Thyroid gland (tissue), 4 donors: ENCODE measurements at regions not wholly inside any gene's neighbourhood (a gene's known extent, or its start where the extent isn't known, plus 50 kb on each side); places are given as distances from the start of the nearest gene placed in this dataset.

Source experiments
- DNase-seq, 2 donors: peaks; one replicate each; pipeline ENCODE4 v3.0.0-alpha.2; 2019
- H3K27ac ChIP-seq, 3 donors: fragments of 200-600 bp; sonication (generic); 1 replicate in 2 of 3; 2 replicates in 1 of 3; pipeline ENCODE4 v1.5.1; 2016 to 2019; ENCODE audit warnings: mild to moderate bottlenecking in 1 of 3, moderate library complexity in 1 of 3
- H3K27me3 ChIP-seq: fragments of 200-600 bp; sonication (generic); one replicate; pipeline ENCODE4 v1.5.1; 2019
- H3K36me3 ChIP-seq, 2 donors: fragments of 200-600 bp; sonication (generic); one replicate each; pipeline ENCODE4 v1.5.1; 2016 to 2019
- H3K4me1 ChIP-seq, 2 donors: fragments of 200-600 bp; sonication (generic); one replicate each; pipeline ENCODE4 v1.5.1; 2017 to 2019
- H3K4me3 ChIP-seq, 3 donors: fragments of 200-600 bp; sonication (generic); replicated peaks in 1 of 3; 1 replicate in 2 of 3; 2 replicates in 1 of 3; pipeline ENCODE4 v1.5.1; 2016; ENCODE audit warnings: mild to moderate bottlenecking in 1 of 3
- H3K9me3 ChIP-seq: fragments of 200-600 bp; sonication (generic); one replicate; pipeline ENCODE4 v1.5.1; 2017
- CTCF ChIP-seq, 6 experiments: fragments of 200-600 bp in 3 of 6; fragments of 450-650 bp in 3 of 6; sonication (generic) in 3 of 6; IDR thresholded peaks; one replicate each; pipeline ENCODE4 v1.5.1; 2016 to 2019; ENCODE audit warnings: antibody characterized with exemption in 6 of 6, mild to moderate bottlenecking in 2 of 6, inconsistent platforms in 1 of 6, moderate library complexity in 1 of 6
- POLR2A ChIP-seq, 2 donors: fragments of 450-650 bp; IDR thresholded peaks; one replicate each; pipeline ENCODE4 v1.6.1; 2017; ENCODE audit warnings: antibody characterized with exemption in 2 of 2, mild to moderate bottlenecking in 2 of 2, moderate library complexity in 1 of 2
- WGBS, 2 donors: methylation state at CpG; one replicate each; pipeline ENCODE4 v1.1.5; 2017; 5-methylcytosine and 5-hydroxymethylcytosine counted together
- intact Hi-C: fragments of 100-400 bp; cut with DNase I; formaldehyde crosslinking; loops from one replicate; pipeline ENCODE4 v1.15.1; 2023

DNA sequence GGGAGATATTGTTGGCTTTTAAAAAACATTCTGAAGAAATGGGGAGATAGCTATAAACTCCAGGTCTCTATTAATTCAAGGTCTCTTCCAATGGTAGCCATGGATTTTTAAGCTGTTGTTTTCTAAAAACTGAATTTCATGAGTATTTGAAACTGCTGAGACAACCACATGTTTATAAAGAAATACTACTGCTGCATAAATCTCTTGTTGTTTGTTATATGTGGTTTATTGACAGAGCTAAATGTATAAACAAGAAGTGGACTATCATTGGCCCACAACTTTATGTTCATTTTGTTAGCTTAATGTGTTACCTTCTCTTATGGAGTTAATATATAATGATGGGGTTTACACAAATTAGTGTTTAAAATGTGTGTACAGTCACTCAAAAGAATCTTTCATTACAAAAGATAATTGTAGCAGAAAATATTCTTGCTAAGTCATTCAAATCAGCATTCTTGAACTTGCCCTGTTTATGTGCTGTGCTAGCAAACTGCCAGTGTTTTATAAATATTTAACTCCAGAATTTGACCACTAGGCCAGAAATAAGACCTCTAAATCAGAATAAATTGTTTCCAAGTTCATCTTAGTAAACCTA, 242.1 kb downstream of the TMX3 start:
- Histone ChIP-seq H3K36me3 (no peaks in the 10 kb centered on the region), H3K4me1 (no peaks in the 10 kb centered on the region), H3K9me3 (no peaks in the 10 kb centered on the region), H3K4me3 (no peak overlapping the region), H3K27me3 (no peaks in the 10 kb centered on the region), H3K27ac (no peak overlapping the region)
- TF ChIP-seq POLR2A (IDR thresholded peaks at IDR 0.05) = no peak
- TF ChIP-seq CTCF (IDR thresholded peaks at IDR 0.05) = no peak
- intact Hi-C loops = no loop called here
- DNase-seq = no peak

GRCh38 chr18:68469049-68469625, 245.8 kb downstream of the TMX3 start:
- DNase-seq = no peak
- Histone ChIP-seq H3K4me1 (no peaks in the 10 kb centered on the region), H3K27me3 (no peaks in the 10 kb centered on the region), H3K36me3 (no peaks in the 10 kb centered on the region), H3K4me3 (no peak overlapping the region), H3K27ac (no peak overlapping the region), H3K9me3 (no peaks in the 10 kb centered on the region)
- WGBS, 2 donors = 41 to 44% methylated on average over 2 of the region's 2 CpGs
- intact Hi-C loops = no loop called here
- TF ChIP-seq POLR2A (IDR thresholded peaks at IDR 0.05) = no peak
- no peak for TF ChIP-seq CTCF (IDR thresholded peaks at IDR 0.05)

GRCh38 chr18:68467957-68468356, 247.0 kb downstream of the TMX3 start:
- Histone ChIP-seq H3K9me3 (no peaks in the 10 kb centered on the region), H3K4me1 (no peaks in the 10 kb centered on the region), H3K27me3 (no peaks in the 10 kb centered on the region), H3K4me3 (no peak overlapping the region), H3K36me3 (no peaks in the 10 kb centered on the region), H3K27ac (no peak overlapping the region)
- intact Hi-C loops = no loop called here
- TF ChIP-seq CTCF (IDR thresholded peaks at IDR 0.05) (no peak), POLR2A (IDR thresholded peaks at IDR 0.05) (no peak)
- DNase-seq = no peak
- WGBS, 2 donors = 49 to 57% methylated on average over 4 of the region's 4 CpGs

DNA sequence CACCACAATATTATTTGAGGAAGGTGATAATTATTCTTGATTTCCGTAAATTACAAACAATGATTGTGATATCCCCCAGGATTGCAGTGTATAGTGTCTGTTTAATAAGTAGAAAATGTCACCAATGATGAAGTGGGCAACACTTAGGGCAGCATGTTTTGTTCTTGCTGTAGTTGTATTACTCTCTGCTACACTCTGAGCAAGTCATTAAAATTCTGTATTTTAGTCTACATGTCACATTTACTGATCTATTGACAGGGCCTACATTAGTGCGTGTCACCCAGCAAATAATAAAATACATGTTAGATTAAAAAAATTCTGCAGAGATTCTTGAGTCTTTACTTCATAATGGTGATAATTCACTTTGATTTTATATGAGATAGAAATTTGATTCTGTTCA, 247.6 kb downstream of the TMX3 start:
- Histone ChIP-seq H3K27me3 (no peaks in the 10 kb centered on the region), H3K27ac (no peak overlapping the region), H3K4me3 (no peak overlapping the region), H3K4me1 (no peaks in the 10 kb centered on the region), H3K9me3 (no peaks in the 10 kb centered on the region), H3K36me3 (no peaks in the 10 kb centered on the region)
- TF ChIP-seq CTCF (IDR thresholded peaks at IDR 0.05) (no peak), POLR2A (IDR thresholded peaks at IDR 0.05) (no peak)
- DNase-seq = no peak
- intact Hi-C loops = no loop called here
- 95% methylated on average over 2 of the region's 2 CpGs for WGBS, 2 donors

- Histone ChIP-seq H3K36me3 (no peaks in the 10 kb centered on the region), H3K9me3 (no peaks in the 10 kb centered on the region), H3K27me3 (no peaks in the 10 kb centered on the region), H3K4me3 (no peak overlapping the region), H3K27ac (no peak overlapping the region), H3K4me1 (no peaks in the 10 kb centered on the region)
- intact Hi-C loops = no loop called here
- TF ChIP-seq CTCF (IDR thresholded peaks at IDR 0.05) (no peak), POLR2A (IDR thresholded peaks at IDR 0.05) (no peak)
- WGBS, 2 donors = 93 to 95% methylated on average over 1 of the region's 1 CpG
- no peak for DNase-seq
Observed at GRCh38 chr18:68466672-68467071, 248.2 kb downstream of the TMX3 start.
